ENCODE measurements at regions not wholly inside any gene's neighbourhood (a gene's known extent, or its start where the extent isn't known, plus 50 kb on each side); places are given as distances from the start of the nearest gene placed in this dataset.
A peak's percentile ranks its signal among the peaks of the same experiment; 100 is the strongest.
"Not testable (repeated sequence)": the region's sequence is repeated elsewhere in the genome, so short reads cannot be mapped to it uniquely, and the experiment has no call there.

DNA sequence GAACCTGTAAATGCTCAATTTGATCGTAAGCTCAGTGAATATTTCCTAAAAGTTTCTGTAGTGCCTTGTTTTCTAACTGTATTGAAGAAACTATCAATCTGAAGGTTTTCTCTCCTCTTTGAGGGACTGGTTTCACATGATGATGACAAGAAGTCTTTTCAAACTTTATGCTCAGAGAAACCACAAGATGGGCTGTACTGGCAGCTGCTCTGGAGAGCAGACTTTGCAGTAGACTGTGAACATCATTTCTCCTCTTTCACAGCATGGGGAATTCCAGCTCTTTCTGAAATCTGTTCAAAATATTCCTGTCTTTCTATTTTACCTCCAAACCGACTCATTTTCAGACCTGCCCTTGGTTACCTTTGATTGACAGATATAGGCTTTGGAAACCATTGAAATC, 194.4 kb downstream of the IZUMO3 start:
- no peak for FAIRE-seq

GRCh38 chr9:24342457-24342856, 203.2 kb downstream of the IZUMO3 start:
- DNase-seq (ENCODE audit: low spot score) (no peak), FAIRE-seq (no peak)

More for the DNA sequence above, 194.4 kb downstream of the IZUMO3 start:
- no peak for DNase-seq (ENCODE audit: low spot score)

DNA sequence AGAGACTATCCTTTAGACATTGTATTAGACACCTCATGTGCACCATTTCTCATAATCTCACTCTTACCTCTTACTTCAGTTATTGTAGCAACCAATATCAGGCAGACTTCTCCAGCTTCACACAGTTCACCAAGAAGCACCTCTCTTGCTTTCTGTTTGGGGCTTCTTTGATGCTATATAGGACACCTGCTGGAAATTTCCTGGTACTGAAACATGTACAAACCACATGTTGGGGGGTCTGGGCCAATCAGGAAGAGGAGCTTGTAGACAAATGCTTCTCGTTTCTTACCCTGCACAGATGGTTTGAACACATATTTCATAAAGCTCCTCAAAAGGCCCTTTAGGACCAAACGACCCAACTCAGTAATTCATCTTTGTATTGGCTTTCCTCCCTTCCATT, 212.1 kb downstream of the IZUMO3 start:
- no peak for DNase-seq (ENCODE audit: low spot score)
- no peak for FAIRE-seq

GRCh38 chr9:24298912-24299311, 246.8 kb downstream of the IZUMO3 start:
- FAIRE-seq (no peak), DNase-seq (ENCODE audit: low spot score) (no peak)

GRCh38 chr9:24297931-24298330, 247.8 kb downstream of the IZUMO3 start:
- no peak for FAIRE-seq
- no peak for DNase-seq (ENCODE audit: low spot score)

DNA sequence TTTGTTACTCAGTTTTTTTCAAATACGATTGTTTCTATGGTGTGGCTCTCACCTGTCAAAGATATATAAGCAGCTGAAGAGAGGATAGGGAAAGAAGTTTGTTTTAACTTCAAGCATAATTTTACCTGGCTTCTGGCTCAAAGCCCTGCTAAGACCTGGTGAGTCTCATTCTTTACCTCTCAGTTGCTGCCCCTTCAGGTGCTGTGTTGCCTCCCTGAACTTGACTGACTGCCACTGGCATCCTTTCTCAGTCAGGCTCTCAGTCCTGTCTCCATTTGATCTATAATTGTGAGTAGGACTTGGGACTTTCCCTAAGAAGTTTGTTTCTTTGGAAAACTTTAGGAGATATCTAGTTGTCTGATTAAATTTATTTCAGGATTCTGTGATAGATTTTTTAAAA, 249.6 kb downstream of the IZUMO3 start:
- no peak for FAIRE-seq
- no peak for DNase-seq (ENCODE audit: low spot score)

DNA sequence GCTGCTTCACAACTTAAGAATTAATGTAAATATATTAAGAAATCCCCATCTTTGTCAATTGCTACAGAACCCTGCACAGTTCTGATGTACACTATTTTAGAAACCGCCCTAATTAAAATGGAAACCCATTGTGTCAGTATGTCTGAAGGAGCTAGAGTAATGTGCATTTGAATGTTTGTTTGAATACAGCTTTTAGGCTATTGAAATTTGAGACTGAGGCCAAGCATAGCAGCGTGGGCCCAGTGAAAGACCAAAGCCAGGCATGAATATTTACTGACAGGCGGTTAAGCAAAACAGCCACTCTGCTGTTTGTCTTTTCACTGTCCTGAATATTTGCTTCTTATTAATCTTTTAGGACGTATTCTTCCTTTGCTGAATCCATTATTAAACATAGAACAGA, 252.3 kb downstream of the IZUMO3 start:
- FAIRE-seq (no peak), DNase-seq (ENCODE audit: low spot score) (no peak)

GRCh38 chr9:24286761-24287160, 258.9 kb downstream of the IZUMO3 start:
- no peak for DNase-seq (ENCODE audit: low spot score)
- no peak for FAIRE-seq

- FAIRE-seq (no peak), DNase-seq (ENCODE audit: low spot score) (no peak)
Measured at GRCh38 chr9:24258626-24259025, 287.1 kb downstream of the IZUMO3 start.

- no peak for FAIRE-seq
- DNase-seq (ENCODE audit: low spot score) = peak; percentile 21
Measured at GRCh38 chr9:24257726-24258125, 288.0 kb downstream of the IZUMO3 start.

GRCh38 chr9:24245988-24246387, 299.7 kb downstream of the IZUMO3 start:
- DNase-seq (ENCODE audit: low spot score) = peak; percentile 5
- no peak for FAIRE-seq

- no peak for FAIRE-seq
Measured at GRCh38 chr9:24242576-24242975, 303.1 kb downstream of the IZUMO3 start.

GRCh38 chr9:24218656-24219055, 327.0 kb downstream of the IZUMO3 start:
- FAIRE-seq (no peak), DNase-seq (ENCODE audit: low spot score) (no peak)

More at GRCh38 chr9:24242576-24242975, 303.1 kb downstream of the IZUMO3 start:
- no peak for DNase-seq (ENCODE audit: low spot score)

DNA sequence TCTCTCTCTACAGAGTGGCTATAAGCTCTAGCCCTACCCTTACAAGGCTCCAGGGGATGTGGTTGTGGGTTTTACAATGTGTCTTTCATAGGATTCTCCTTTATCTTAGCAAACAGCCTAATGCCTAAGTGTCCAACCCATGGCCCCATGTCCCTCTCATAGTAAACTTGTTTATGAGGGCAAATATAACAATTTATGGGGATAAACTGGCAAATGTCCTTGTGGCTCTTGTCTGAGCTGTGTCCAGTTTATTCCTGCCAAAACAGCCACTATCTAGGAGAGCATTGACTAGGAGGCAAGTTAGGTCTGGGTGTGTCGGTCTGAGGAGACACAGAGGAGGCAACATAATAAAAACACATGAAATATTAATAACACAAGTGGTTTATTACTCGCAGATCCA, 335.1 kb downstream of the IZUMO3 start:
- no peak for FAIRE-seq
- DNase-seq (ENCODE audit: low spot score) = no peak

DNA sequence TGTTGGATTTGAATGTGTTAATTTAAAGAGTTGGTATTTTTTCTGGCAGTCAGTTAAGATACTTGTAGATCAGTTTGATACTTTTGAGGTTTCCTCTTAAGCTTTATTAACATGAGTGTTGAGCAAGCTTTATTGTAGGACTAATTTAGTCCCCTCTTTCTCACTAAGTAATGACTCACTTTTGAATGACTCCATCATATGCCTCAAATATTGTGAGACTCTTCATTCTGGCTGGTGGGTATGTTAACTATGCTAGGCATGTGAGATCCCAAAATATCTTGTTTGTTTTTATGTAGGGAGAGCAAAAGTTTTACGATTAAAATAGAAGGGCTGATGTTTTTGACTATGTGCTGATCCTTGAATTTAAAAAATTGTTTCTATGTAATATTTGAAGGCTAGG, 355.7 kb downstream of the IZUMO3 start:
- FAIRE-seq = no peak
- no peak for DNase-seq (ENCODE audit: low spot score)

- FAIRE-seq; DNase-seq (ENCODE audit: low spot score): not testable (repeated sequence)
Measured at GRCh38 chr9:24180572-24180971, 354.5 kb upstream of the ELAVL2 start.

GRCh38 chr9:24144796-24145195, 318.8 kb upstream of the ELAVL2 start:
- DNase-seq (ENCODE audit: low spot score) (no peak), FAIRE-seq (no peak)

DNA sequence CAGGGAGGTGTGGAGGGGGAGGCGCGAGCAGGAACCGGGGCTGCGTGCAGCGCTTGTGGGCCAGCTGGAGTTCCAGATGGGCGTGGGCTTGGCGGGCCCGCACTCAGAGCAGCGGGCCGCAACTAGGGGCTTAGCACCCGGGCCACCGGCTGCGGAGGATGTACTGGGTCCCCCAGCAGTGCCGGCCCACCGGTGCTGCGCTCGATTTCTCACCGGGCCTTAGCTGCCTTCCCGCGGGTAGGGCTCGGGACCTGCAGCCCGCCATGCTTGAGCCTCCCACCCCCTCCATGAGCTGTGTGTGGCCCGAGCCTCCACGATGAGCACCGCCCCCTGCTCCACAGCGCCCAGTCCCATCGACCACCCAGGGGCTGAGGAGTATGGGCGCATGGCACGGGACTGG, 309.0 kb upstream of the ELAVL2 start:
- not testable (repeated sequence) for FAIRE-seq

DNA sequence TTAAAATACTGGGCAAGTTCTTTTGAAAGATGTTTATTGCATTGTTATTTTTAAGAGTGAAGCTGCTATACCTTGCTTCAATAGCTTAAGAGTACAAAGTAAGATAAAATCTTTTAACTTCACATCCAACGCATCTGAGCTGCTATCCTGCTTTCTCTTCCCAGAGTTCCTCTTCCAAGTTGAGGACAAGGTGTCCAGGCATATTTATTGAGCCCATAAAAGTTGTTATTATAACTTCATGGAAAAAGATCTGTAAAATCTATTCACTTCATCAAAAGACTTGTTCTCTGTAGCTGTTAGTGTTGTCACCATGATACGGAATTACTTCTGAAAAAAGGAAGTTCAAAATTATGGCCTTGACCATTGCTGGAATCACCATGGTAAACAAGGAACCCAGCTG, 306.2 kb upstream of the ELAVL2 start:
- DNase-seq (ENCODE audit: low spot score) (no peak), FAIRE-seq (no peak)

More for the DNA sequence above, 309.0 kb upstream of the ELAVL2 start:
- DNase-seq (ENCODE audit: low spot score) = not testable (repeated sequence)

DNA sequence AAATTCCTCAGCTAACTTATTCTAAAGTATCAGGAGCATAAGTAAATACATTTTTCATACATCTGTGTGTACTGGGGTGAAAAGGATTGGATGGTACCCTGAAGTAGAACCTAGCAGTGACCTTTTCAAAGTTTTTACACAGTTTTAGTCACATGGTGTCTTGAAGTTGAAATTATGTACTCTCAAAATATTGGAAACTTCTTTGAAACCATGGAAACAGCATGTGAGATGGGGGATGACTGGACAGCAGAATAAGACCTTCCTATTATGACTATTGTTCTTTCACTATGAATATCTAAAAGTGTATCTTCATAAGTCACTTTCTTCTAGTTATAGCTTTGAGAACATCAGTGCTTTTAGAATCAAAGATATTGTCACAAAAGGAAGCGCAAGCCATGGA, 301.5 kb upstream of the ELAVL2 start:
- FAIRE-seq = no peak

GRCh38 chr9:24118190-24118589, 292.1 kb upstream of the ELAVL2 start:
- DNase-seq (ENCODE audit: low spot score) (no peak), FAIRE-seq (no peak)

More for the DNA sequence above, 301.5 kb upstream of the ELAVL2 start:
- no peak for DNase-seq (ENCODE audit: low spot score)

- FAIRE-seq (no peak), DNase-seq (ENCODE audit: low spot score) (no peak)
Measured at GRCh38 chr9:24096756-24097155, 270.7 kb upstream of the ELAVL2 start.

DNA sequence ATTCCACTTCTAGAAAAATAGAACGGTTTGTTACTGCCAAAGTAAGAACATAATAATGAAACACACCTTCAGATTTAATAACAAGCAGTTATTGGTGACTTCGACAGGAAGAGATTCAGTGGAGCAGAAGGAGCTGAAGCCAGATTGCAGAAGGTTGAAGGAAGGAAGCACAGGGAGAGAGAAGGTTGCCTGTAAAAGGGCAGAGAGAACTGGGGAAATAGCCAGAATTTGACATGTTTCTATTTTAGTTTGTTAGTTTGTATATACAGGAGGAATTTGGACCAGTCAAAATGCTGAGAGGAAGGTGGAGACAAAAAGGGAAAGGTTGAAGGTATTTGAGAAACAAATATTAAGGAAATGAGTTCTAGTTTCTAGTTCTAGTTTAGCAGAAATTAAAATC, 269.2 kb upstream of the ELAVL2 start:
- FAIRE-seq (no peak), DNase-seq (ENCODE audit: low spot score) (no peak)

GRCh38 chr9:24090566-24090965, 264.5 kb upstream of the ELAVL2 start:
- DNase-seq (ENCODE audit: low spot score) = no peak
- no peak for FAIRE-seq

Data from RCC 7860 (cell line).